Esophagus squamous epithelium (tissue), 5 donors: ENCODE measurements at regions not wholly inside any gene's neighbourhood (a gene's known extent, or its start where the extent isn't known, plus 50 kb on each side); places are given as distances from the start of the nearest gene placed in this dataset.

Source experiments
- DNase-seq: peaks from one replicate; lab custom pipeline; 2025; lab: John Stamatoyannopoulos, UW
- H3K27ac ChIP-seq, 4 donors: fragments of 200-600 bp; sonication (generic); one replicate each; pipeline ENCODE4 v1.5.1; 2016 to 2019; ENCODE audit warnings: mild to moderate bottlenecking in 1 of 4
- H3K27me3 ChIP-seq, 4 donors: fragments of 200-600 bp; sonication (generic); 1 replicate in 3 of 4; 2 replicates in 1 of 4; pipeline versions ENCODE4 v1.5.1 to v1.6.0; 2017 to 2021; ENCODE audit warnings: antibody characterized with exemption in 1 of 4
- H3K36me3 ChIP-seq, 3 donors: fragments of 200-600 bp; sonication (generic); one replicate each; pipeline ENCODE4 v1.5.1; 2016 to 2019
- H3K4me1 ChIP-seq, 3 donors: fragments of 200-600 bp; sonication (generic); one replicate each; pipeline ENCODE4 v1.5.1; 2017 to 2019
- H3K4me3 ChIP-seq, 4 donors: fragments of 200-600 bp; sonication (generic); 1 replicate in 3 of 4; 2 replicates in 1 of 4; pipeline ENCODE4 v1.5.1; 2016 to 2019; ENCODE audit warnings: mild to moderate bottlenecking in 2 of 4, moderate library complexity in 1 of 4
- H3K9me3 ChIP-seq, 3 donors: fragments of 200-600 bp; sonication (generic); one replicate each; pipeline ENCODE4 v1.5.1; 2016 to 2019
- POLR2A ChIP-seq, 4 donors: fragments of 450-650 bp; IDR thresholded peaks; one replicate each; pipeline ENCODE4 v1.6.1; 2017; ENCODE audit warnings: antibody characterized with exemption in 4 of 4, mild to moderate bottlenecking in 4 of 4, moderate library complexity in 3 of 4
- WGBS, 2 donors: methylation state at CpG; one replicate each; pipeline ENCODE4 v1.1.5; 2018; 5-methylcytosine and 5-hydroxymethylcytosine counted together
- intact Hi-C: fragments of 100-400 bp; cut with DNase I; formaldehyde crosslinking; loops from one replicate; pipeline ENCODE4 v1.15.0; 2022
- TF ChIP-seq, protein P1 (sequence below), 6 experiments: fragments of 450-650 bp in 4 of 6; fragments of 200-600 bp in 2 of 6; sonication (generic) in 2 of 6; IDR thresholded peaks; one replicate each; pipeline ENCODE4 v1.5.1; 2016 to 2019; ENCODE audit warnings: antibody characterized with exemption in 6 of 6, mild to moderate bottlenecking in 4 of 6, moderate library complexity in 4 of 6
- donor health status: DM: yes; HTN: yes; CAD: no.

DNA sequence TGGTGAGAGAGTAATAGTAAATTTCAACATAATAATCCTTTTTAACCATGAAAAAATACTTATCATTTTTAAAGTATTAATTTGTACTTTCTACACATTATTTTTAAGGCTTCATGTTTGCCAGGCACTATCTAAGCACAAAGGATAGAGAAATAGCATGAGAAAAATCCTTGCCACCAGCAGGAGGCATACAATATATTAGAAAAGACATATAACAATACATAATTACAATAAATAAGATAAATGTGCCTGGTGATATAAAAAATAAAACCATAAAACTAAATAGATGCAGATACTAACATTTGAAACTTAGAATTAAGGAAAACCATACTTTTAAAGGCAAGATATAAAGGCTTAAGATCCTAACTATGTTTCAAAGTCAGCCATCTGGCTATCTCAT lies 1256.4 kb downstream of the DIAPH3 start:
- DNase-seq: no peak
- Histone ChIP-seq H3K9me3 (no peaks in the 10 kb centered on the region), H3K4me1 (no peaks in the 10 kb centered on the region), H3K4me3 (no peak overlapping the region), H3K27me3 (no peaks in the 10 kb centered on the region), H3K27ac (no peak overlapping the region), H3K36me3 (no peaks in the 10 kb centered on the region)
- intact Hi-C loops: no loop called here
- TF ChIP-seq POLR2A (IDR thresholded peaks at IDR 0.05): no peak
- TF ChIP-seq, protein P1, sequence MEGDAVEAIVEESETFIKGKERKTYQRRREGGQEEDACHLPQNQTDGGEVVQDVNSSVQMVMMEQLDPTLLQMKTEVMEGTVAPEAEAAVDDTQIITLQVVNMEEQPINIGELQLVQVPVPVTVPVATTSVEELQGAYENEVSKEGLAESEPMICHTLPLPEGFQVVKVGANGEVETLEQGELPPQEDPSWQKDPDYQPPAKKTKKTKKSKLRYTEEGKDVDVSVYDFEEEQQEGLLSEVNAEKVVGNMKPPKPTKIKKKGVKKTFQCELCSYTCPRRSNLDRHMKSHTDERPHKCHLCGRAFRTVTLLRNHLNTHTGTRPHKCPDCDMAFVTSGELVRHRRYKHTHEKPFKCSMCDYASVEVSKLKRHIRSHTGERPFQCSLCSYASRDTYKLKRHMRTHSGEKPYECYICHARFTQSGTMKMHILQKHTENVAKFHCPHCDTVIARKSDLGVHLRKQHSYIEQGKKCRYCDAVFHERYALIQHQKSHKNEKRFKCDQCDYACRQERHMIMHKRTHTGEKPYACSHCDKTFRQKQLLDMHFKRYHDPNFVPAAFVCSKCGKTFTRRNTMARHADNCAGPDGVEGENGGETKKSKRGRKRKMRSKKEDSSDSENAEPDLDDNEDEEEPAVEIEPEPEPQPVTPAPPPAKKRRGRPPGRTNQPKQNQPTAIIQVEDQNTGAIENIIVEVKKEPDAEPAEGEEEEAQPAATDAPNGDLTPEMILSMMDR (IDR thresholded peaks at IDR 0.05): no peak

DNA sequence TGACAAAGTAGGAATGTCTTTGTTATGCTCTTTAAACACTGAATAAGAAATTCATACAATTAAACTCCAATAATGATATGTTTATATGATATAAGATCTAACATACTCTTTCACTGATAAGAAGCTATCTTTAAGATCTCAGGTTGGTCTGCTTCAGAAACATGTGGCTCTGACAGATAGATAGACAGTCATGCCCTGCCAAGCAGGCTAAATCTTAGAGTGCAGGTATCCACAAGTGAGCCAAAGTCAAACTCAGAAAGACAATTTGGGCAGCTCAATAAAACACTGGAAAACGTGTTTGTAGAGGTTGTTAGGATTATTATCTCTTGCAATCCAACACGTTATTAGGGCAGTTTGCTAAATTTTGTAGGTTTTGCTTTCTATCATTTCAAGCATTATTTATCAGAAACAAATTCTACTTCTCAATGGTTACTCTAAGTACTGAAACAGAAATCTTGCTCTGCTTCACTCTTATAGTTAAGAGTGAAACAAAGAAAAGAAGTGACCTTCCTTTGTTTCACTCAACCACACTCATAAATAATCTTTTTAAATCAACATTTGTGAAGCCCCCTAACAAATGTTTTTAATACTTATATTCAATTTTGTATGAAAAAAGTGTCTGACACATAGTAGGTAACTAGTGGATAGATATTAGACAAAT lies 1255.6 kb downstream of the DIAPH3 start:
- H3K9me3 ChIP-seq: no peaks in the 10 kb centered on the region
- intact Hi-C loops: no loop called here
- H3K4me3 ChIP-seq: no peak overlapping the region
- H3K27ac ChIP-seq: no peak overlapping the region
- no peaks in the 10 kb centered on the region for H3K36me3 ChIP-seq
- no peaks in the 10 kb centered on the region for H3K27me3 ChIP-seq
- no peaks in the 10 kb centered on the region for H3K4me1 ChIP-seq
- DNase-seq: no peak
- WGBS, 2 donors: 44 to 61% methylated on average over 2 of the region's 2 CpGs
- TF ChIP-seq, protein P1 (IDR thresholded peaks at IDR 0.05): no peak
- TF ChIP-seq POLR2A (IDR thresholded peaks at IDR 0.05): no peak

DNA sequence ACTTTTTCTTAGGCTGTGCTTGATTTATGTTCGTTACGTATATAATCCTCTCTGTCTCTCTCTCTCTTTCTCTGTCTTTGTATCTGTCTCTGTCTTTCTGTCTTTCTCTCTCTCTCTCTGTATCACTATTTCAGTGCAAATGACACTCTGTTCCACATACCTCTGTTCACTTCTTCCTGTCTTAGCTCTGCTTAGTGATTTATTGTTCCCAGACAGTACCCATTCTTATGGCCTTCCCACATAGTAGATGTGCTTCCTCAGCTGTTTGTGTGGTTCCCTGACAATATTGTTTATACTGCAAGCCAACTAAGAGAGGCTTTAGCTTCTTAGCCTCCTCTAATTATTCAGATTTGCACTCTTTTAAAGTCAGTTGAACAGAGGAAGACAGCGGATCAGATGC lies 1244.2 kb downstream of the DIAPH3 start:
- no peak overlapping the region for H3K27ac ChIP-seq
- intact Hi-C loops: no loop called here
- H3K9me3 ChIP-seq: no peaks in the 10 kb centered on the region
- H3K4me3 ChIP-seq: no peak overlapping the region
- no peaks in the 10 kb centered on the region for H3K36me3 ChIP-seq
- WGBS, 2 donors: 75 to 91% methylated on average over 3 of the region's 3 CpGs
- no peak for TF ChIP-seq POLR2A (IDR thresholded peaks at IDR 0.05)
- TF ChIP-seq, protein P1 (IDR thresholded peaks at IDR 0.05): no peak
- H3K4me1 ChIP-seq: no peaks in the 10 kb centered on the region
- no peak for DNase-seq
- H3K27me3 ChIP-seq: no peaks in the 10 kb centered on the region

DNA sequence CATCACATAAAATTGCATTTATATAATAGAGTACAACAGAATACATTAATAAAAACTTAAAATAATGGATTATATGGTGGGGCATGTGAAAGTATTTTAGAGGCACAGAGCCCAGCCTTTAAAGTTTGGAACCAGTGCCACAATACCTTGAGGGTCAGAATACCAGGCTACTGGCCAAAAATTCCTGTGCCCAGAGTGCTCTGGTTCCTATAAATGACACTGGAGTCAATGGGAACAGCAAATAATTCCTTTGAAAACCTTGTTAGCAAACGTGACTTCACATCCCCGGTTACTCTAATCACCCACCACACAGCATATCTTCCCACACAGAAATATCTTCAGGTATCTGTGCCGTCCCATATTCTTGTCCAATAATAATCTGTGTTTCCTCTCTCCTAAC lies 1242.6 kb downstream of the DIAPH3 start:
- no peak overlapping the region for H3K27ac ChIP-seq
- H3K36me3 ChIP-seq: no peaks in the 10 kb centered on the region
- H3K4me3 ChIP-seq: no peak overlapping the region
- no peak for TF ChIP-seq POLR2A (IDR thresholded peaks at IDR 0.05)
- TF ChIP-seq, protein P1 (IDR thresholded peaks at IDR 0.05): no peak
- H3K9me3 ChIP-seq: no peaks in the 10 kb centered on the region
- 48 to 50% methylated on average over 3 of the region's 3 CpGs for WGBS, 2 donors
- H3K4me1 ChIP-seq: no peaks in the 10 kb centered on the region
- intact Hi-C loops: no loop called here
- DNase-seq: no peak
- H3K27me3 ChIP-seq: no peaks in the 10 kb centered on the region

DNA sequence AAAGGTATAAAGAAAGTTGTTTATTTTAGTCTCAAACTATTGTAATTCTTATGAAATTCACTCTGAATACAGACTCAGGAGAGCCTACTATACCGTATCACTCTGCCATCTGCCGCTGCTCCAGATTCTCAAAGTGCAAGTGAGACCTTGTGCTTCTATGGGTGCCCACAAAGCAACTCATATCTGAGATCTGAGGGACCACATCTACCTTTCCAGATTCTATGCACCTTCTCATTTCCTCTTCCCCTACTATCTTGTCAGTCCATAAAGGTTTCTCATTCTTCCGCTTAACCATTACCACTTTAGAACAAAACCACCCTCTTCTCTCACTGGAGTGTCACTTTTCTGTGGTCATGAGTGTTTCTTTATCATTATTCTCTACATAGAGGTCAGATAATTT lies 1236.9 kb downstream of the DIAPH3 start:
- no peak for TF ChIP-seq POLR2A (IDR thresholded peaks at IDR 0.05)
- TF ChIP-seq, protein P1 (IDR thresholded peaks at IDR 0.05): no peak
- Histone ChIP-seq H3K36me3 (no peaks in the 10 kb centered on the region), H3K9me3 (no peaks in the 10 kb centered on the region), H3K27me3 (no peaks in the 10 kb centered on the region), H3K27ac (no peak overlapping the region), H3K4me3 (no peak overlapping the region), H3K4me1 (no peaks in the 10 kb centered on the region)
- intact Hi-C loops: no loop called here
- whole genome bisulfite sequencing, 2 donors: 87 to 94% methylated on average over 3 of the region's 3 CpGs
- no peak for DNase-seq
